Ascending aorta (tissue), 2 donors: ENCODE measurements at regions not wholly inside any gene's neighbourhood (a gene's known extent, or its start where the extent isn't known, plus 50 kb on each side); places are given as distances from the start of the nearest gene placed in this dataset.
A peak's percentile ranks its signal among the peaks of the same experiment; 100 is the strongest.

ENCODE experiments used
- DNase-seq, 2 donors: peaks; one replicate each; pipeline ENCODE4 v3.0.0-alpha.2; 2019; ENCODE audit warnings: low spot score in 2 of 2
- H3K27ac ChIP-seq, 2 donors: fragments of 200-600 bp; sonication (generic); one replicate each; pipeline ENCODE4 v1.5.1; 2016 to 2017; ENCODE audit warnings: mild to moderate bottlenecking in 1 of 2
- H3K27me3 ChIP-seq: fragments of 200-600 bp; sonication (generic); one replicate; pipeline ENCODE4 v1.5.1; 2017
- H3K36me3 ChIP-seq, 2 donors: fragments of 200-600 bp; sonication (generic); one replicate each; pipeline ENCODE4 v1.5.1; 2016
- H3K4me1 ChIP-seq, 2 donors: fragments of 200-600 bp; sonication (generic); one replicate each; pipeline ENCODE4 v1.5.1; 2016 to 2017; ENCODE audit warnings: mild to moderate bottlenecking in 1 of 2
- H3K4me3 ChIP-seq, 2 donors: fragments of 200-600 bp; sonication (generic); one replicate each; pipeline ENCODE4 v1.5.1; 2016 to 2017; ENCODE audit warnings: mild to moderate bottlenecking in 1 of 2
- H3K9me3 ChIP-seq, 2 donors: fragments of 200-600 bp; sonication (generic); one replicate each; pipeline ENCODE4 v1.5.1; 2016
- CTCF ChIP-seq, 3 experiments: fragments of 200-600 bp in 2 of 3; fragments of 450-650 bp in 1 of 3; sonication (generic) in 2 of 3; IDR thresholded peaks; one replicate each; pipeline ENCODE4 v1.5.1; 2016 to 2019; ENCODE audit warnings: antibody characterized with exemption in 3 of 3, mild to moderate bottlenecking in 1 of 3, moderate library complexity in 1 of 3
- intact Hi-C: fragments of 100-400 bp; cut with DNase I; formaldehyde crosslinking; loops from one replicate; pipeline ENCODE4 v1.15.1; 2023

GRCh38 chr6:22019857-22020256, 277.0 kb downstream of the PRL start:
- H3K36me3 ChIP-seq: peaks cover 6 to 16% of the 10 kb centered on the region in 2 donors
- TF ChIP-seq CTCF (IDR thresholded peaks at IDR 0.05): no peak
- intact Hi-C loops: no loop called here
- no peaks in the 10 kb centered on the region for H3K4me1 ChIP-seq
- no peak overlapping the region for H3K4me3 ChIP-seq
- no peaks in the 10 kb centered on the region for H3K27me3 ChIP-seq
- peaks cover 0 to 6% of the 10 kb centered on the region in 2 donors for H3K9me3 ChIP-seq
- no peak overlapping the region for H3K27ac ChIP-seq
- no peak for DNase-seq

GRCh38 chr6:22020299-22021003, 276.4 kb downstream of the PRL start:
- no peaks in the 10 kb centered on the region for H3K27me3 ChIP-seq
- intact Hi-C loops: no loop called here
- TF ChIP-seq CTCF (IDR thresholded peaks at IDR 0.05): no peak
- no peak for DNase-seq
- H3K36me3 ChIP-seq: peaks cover 6 to 16% of the 10 kb centered on the region in 2 donors
- H3K9me3 ChIP-seq: peaks cover 0 to 6% of the 10 kb centered on the region in 2 donors
- H3K4me3 ChIP-seq: no peak overlapping the region
- H3K4me1 ChIP-seq: no peaks in the 10 kb centered on the region
- H3K27ac ChIP-seq: no peak overlapping the region

DNA sequence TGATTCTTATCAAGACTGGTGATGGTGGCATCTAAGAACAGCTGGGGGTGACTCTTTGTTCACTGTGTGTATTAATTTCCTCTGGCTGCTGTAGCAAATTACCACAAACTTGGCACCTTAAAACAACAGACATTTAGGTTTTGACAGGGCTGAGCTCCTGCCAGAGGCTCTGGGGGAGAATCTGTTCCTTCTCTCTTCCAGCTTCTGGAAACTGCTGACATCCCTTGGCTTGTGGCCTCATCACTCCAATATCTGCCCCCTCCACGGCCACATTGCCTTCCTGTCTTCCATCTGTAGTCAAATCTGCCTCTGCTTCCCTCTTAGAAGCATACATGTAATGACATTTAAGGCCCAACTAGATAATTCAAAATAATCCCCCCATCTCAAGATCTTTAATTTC, 274.9 kb downstream of the PRL start:
- H3K27me3 ChIP-seq: no peaks in the 10 kb centered on the region
- no peaks in the 10 kb centered on the region for H3K4me1 ChIP-seq
- no peak overlapping the region for H3K4me3 ChIP-seq
- H3K27ac ChIP-seq: no peak overlapping the region
- no peak for TF ChIP-seq CTCF (IDR thresholded peaks at IDR 0.05)
- H3K36me3 ChIP-seq: peaks cover 6 to 16% of the 10 kb centered on the region in 2 donors
- intact Hi-C loops: no loop called here
- H3K9me3 ChIP-seq: peaks cover 0 to 6% of the 10 kb centered on the region in 2 donors
- no peak for DNase-seq

DNA sequence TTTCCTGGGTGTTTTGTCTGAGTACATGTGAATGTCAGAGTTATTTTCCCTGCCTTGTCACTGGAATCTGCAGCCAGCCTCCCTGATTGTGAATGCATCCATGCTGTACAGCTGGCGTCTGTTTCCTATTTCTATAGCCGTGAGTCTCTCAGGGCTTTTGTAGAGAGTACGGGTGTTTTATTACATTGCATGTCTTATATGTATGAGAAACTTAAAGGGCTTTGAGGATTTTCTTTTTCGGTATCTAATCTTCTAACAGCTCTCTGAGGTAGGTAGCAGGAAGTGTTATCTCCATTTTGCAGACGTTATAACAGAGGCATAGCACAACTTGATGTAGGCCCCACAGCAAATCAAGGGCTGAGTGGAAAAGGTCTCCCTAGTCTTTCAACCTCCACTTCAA, 272.9 kb downstream of the PRL start:
- peaks cover 0 to 5% of the 10 kb centered on the region in 2 donors for H3K4me1 ChIP-seq
- peaks cover 0 to 6% of the 10 kb centered on the region in 2 donors for H3K9me3 ChIP-seq
- no peak for TF ChIP-seq CTCF (IDR thresholded peaks at IDR 0.05)
- H3K4me3 ChIP-seq: no peak overlapping the region
- DNase-seq: no peak
- H3K27ac ChIP-seq: no peak overlapping the region
- intact Hi-C loops: no loop called here
- H3K27me3 ChIP-seq: no peaks in the 10 kb centered on the region
- H3K36me3 ChIP-seq: peaks cover 6 to 16% of the 10 kb centered on the region in 2 donors

DNA sequence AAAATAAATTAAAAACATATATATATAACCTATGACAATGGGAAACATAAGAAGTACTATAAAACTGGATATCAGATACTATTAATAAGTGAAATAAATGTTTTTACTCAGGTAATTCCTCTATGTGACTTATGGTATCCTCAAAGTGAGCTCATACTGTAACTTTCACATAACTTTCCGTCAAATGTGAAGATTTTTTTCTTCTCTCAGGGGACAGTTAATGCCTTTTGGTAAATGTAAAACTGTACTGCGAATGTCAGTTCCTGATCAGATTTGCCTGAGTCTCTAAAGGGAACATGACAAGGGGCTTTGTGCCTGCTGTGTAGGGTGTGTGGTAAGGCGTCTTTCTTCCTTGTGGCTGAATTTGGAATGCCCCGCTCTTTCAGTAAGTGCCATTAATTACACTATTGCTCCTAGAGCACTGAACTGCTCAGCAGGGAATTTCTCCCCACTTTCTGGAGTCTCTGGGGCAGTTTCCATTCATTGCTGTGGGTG, 271.8 kb downstream of the PRL start:
- Histone ChIP-seq H3K4me1 (peaks cover 0 to 8% of the 10 kb centered on the region in 2 donors), H3K4me3 (no peak overlapping the region), H3K9me3 (peaks cover 0 to 6% of the 10 kb centered on the region in 2 donors), H3K27me3 (no peaks in the 10 kb centered on the region), H3K27ac (peak overlapping the region in 1 of 2 donors; percentile 19), H3K36me3 (peaks cover 6 to 16% of the 10 kb centered on the region in 2 donors)
- no peak for DNase-seq
- no peak for TF ChIP-seq CTCF (IDR thresholded peaks at IDR 0.05)
- intact Hi-C loops: no loop called here
